K562 (cell line): ENCODE measurements at regions not wholly inside any gene's neighbourhood (a gene's known extent, or its start where the extent isn't known, plus 50 kb on each side); places are given as distances from the start of the nearest gene placed in this dataset.

ENCODE experiments used
- ATAC-seq: fragments of 200-7000 bp; cut with Tn5 transposase; 3 replicates; pipeline ENCODE4 v1.9.1; 2020; ENCODE audit warnings: moderate library complexity
- BruUV-seq: library from RNA; stranded (reverse); fragments of 400-500 nt; replicated peaks from 2 replicates; lab custom pipeline; 2021; lab: Mats Ljungman, UMichigan
- CTCF ChIA-PET: fragments of 300-600 bp; formaldehyde crosslinking; extraction: SDS; loops from one replicate; lab custom pipeline; 2021; ENCODE audit warnings: low intra/inter-chr PET ratio; lab: Yijun Ruan, JAX
- POLR2A ChIA-PET: fragments of 300-600, 350-650 bp; sonication (Branson Sonifier 250); formaldehyde crosslinking; extraction: SDS; loops from one replicate; lab custom pipeline; 2021; ENCODE audit warnings: antibody characterized with exemption, inconsistent platforms; lab: Yijun Ruan, JAX
- DNase-seq, 4 experiments: peaks; one replicate each; pipeline versions ENCODE4 v3.0.0 to v3.0.0-alpha.2; 2011 to 2018; ENCODE audit warnings: low spot score in 3 of 4, mixed read lengths in 3 of 4; ENCODE audit errors: extremely low read depth in 1 of 4
- FAIRE-seq: peaks from 2 replicates; lab custom pipeline; 2011; peaks lifted over from hg19 to GRCh38; lab: Jason Lieb, UNC
- H2AFZ ChIP-seq: 2 replicates; pipeline ENCODE4 v1.6.0; 2011; ENCODE audit warnings: low read depth, low read length, control low read depth, inconsistent platforms
- H3K27ac ChIP-seq: fragments of 200-600 bp; 3 replicates; pipeline ENCODE4 v1.8.0; 2011; ENCODE audit warnings: low read depth, mild to moderate bottlenecking, control low read depth, inconsistent platforms, low read length, moderate library complexity, mixed read lengths; ENCODE audit errors: extremely low read depth
- H3K27me3 ChIP-seq, 2 experiments: fragments of 300-600 bp in 1 of 2; 2 replicates in 1 of 2; 3 replicates in 1 of 2; pipeline versions ENCODE4 v1.6.0 to v1.8.0; 2011; ENCODE audit warnings: inconsistent platforms in 2 of 2, low read length in 2 of 2, mild to moderate bottlenecking in 1 of 2, mixed read lengths in 1 of 2, moderate library complexity in 1 of 2; ENCODE audit not compliant: control insufficient read depth in 2 of 2, insufficient read depth in 2 of 2
- H3K36me3 ChIP-seq: fragments of 300-600 bp; 3 replicates; pipeline ENCODE4 v1.8.0; 2011; ENCODE audit warnings: mild to moderate bottlenecking, low read length, inconsistent platforms; ENCODE audit not compliant: control insufficient read depth, insufficient read depth
- H3K4me1 ChIP-seq, 2 experiments: fragments of 200-600 bp in 1 of 2; replicated peaks in 1 of 2; 2 replicates in 1 of 2; 3 replicates in 1 of 2; pipeline versions ENCODE4 v1.5.1 to v1.8.0; 2011; ENCODE audit warnings: inconsistent platforms in 2 of 2, low read length in 2 of 2, mild to moderate bottlenecking in 1 of 2, mixed read lengths in 1 of 2, moderate library complexity in 1 of 2; ENCODE audit not compliant: control insufficient read depth in 2 of 2, insufficient read depth in 2 of 2
- H3K4me2 ChIP-seq: 2 replicates; pipeline ENCODE4 v1.6.1; 2011; ENCODE audit warnings: low read length, control low read depth, inconsistent platforms, mixed read lengths; ENCODE audit not compliant: insufficient read depth
- H3K4me3 ChIP-seq: fragments of 200-600 bp; sonication (generic), shearing (Covaris generic); 2 replicates; pipeline ENCODE4 v1.5.1; 2016; ENCODE audit warnings: control low read depth, inconsistent platforms
- H3K79me2 ChIP-seq: fragments of 200-600 bp; 3 replicates; pipeline ENCODE4 v1.8.0; 2011; ENCODE audit warnings: low read length, inconsistent platforms; ENCODE audit not compliant: control insufficient read depth, insufficient read depth
- H3K9ac ChIP-seq, 2 experiments: 2 replicates each; pipeline versions ENCODE4 v1.6.0 to v1.6.1; 2011; ENCODE audit warnings: low read depth in 2 of 2, low read length in 2 of 2, control low read depth in 1 of 2, inconsistent platforms in 1 of 2, mild to moderate bottlenecking in 1 of 2, mixed read lengths in 1 of 2; ENCODE audit not compliant: insufficient read depth in 1 of 2
- H3K9me1 ChIP-seq: one replicate; pipeline ENCODE4 v1.6.0; 2011; ENCODE audit warnings: inconsistent platforms, mild to moderate bottlenecking, low read length, moderate library complexity; ENCODE audit not compliant: control insufficient read depth, insufficient read depth
- H3K9me3 ChIP-seq: replicated peaks from 2 replicates; pipeline ENCODE4 v1.5.1; 2011; ENCODE audit warnings: low read depth, low read length, inconsistent platforms; ENCODE audit not compliant: control insufficient read depth, insufficient read depth
- H4K20me1 ChIP-seq: replicated peaks from 2 replicates; pipeline ENCODE4 v1.6.1; 2011; ENCODE audit warnings: low read length, inconsistent platforms, mixed read lengths; ENCODE audit not compliant: control insufficient read depth, insufficient read depth
- BHLHE40 ChIP-seq: IDR thresholded peaks from 2 replicates; pipeline ENCODE4 v1.6.1; 2011; ENCODE audit warnings: low read length, improper control_type of control experiment
- FOXA3 ChIP-seq, 2 experiments: fragments of 450-650 bp in 1 of 2; sonication (generic) in 1 of 2; formaldehyde crosslinking; IDR thresholded peaks in 1 of 2; conservative IDR thresholded peaks in 1 of 2; 2 replicates each; pipeline versions ENCODE4 v1.4.0 to v1.8.0; 2020 to 2022; ENCODE audit warnings: mild to moderate bottlenecking in 2 of 2, missing genetic modification reagents in 1 of 2
- HEY1 ChIP-seq: fragments of 250-450 bp; sonication (Bioruptor Pico); IDR thresholded peaks from 2 replicates; pipeline ENCODE4 v1.5.0; 2020; ENCODE audit warnings: mild to moderate bottlenecking, moderate library complexity, borderline replicate concordance
- MYC ChIP-seq, 2 experiments: fragments of 250-450 bp in 1 of 2; sonication (Bioruptor Pico) in 1 of 2; IDR thresholded peaks; 2 replicates each; pipeline versions ENCODE4 v1.5.1 to v1.6.1; 2012 to 2021; ENCODE audit warnings: low read depth in 2 of 2, borderline replicate concordance in 1 of 2, improper control_type of control experiment in 1 of 2, low read length in 1 of 2, mild to moderate bottlenecking in 1 of 2, moderate library complexity in 1 of 2
- NONO ChIP-seq, 2 experiments: fragments of 200-400 bp in 1 of 2; fragments of 450-650 bp in 1 of 2; formaldehyde crosslinking in 1 of 2; IDR thresholded peaks; 2 replicates each; pipeline ENCODE4 v1.6.1; 2017; ENCODE audit warnings: low read depth in 2 of 2, mild to moderate bottlenecking in 2 of 2, moderate library complexity in 2 of 2, low read length in 1 of 2
- ZNF274 ChIP-seq: IDR thresholded peaks from 2 replicates; pipeline ENCODE4 v1.6.1; 2011; ENCODE audit warnings: low read depth, mild to moderate bottlenecking, low read length, moderate library complexity, borderline replicate concordance
- ZNF354B ChIP-seq: fragments of 250-450 bp; sonication (Bioruptor Pico); IDR thresholded peaks from 2 replicates; pipeline ENCODE4 v1.4.0; 2020
- ZSCAN29 ChIP-seq: fragments of 450-650 bp; IDR thresholded peaks from 2 replicates; pipeline ENCODE4 v1.6.1; 2017
- WGBS: fragments of 100-300 bp; shearing (Covaris generic); methylation state at CpG from one replicate; pipeline ENCODE4 v1.1.6; 2016; ENCODE audit warnings: low coverage, mixed read lengths; ENCODE audit not compliant: insufficient coverage; ENCODE audit errors: missing lambda C conversion rate; 5-methylcytosine and 5-hydroxymethylcytosine counted together
- in situ Hi-C: fragments of 300-500 bp; cut with MboI; formaldehyde crosslinking; loops from 4 replicates; pipeline ENCODE4 v1.15.0; 2018; ENCODE audit warnings: inconsistent platforms, mixed read lengths
- intact Hi-C: fragments of 100-400 bp; cut with micrococcal nuclease; formaldehyde crosslinking; loops from 2 replicates; pipeline ENCODE4 v1.14.2; 2022
- TF ChIP-seq, protein P1 (sequence below): fragments of 250-450 bp; sonication (Bioruptor Pico); IDR thresholded peaks from 2 replicates; pipeline ENCODE4 v1.8.0; 2021; ENCODE audit warnings: moderate library complexity, mild to moderate bottlenecking, inconsistent platforms
- TF ChIP-seq, protein P2 (sequence below): fragments of 250-450 bp; sonication (Bioruptor Pico); IDR thresholded peaks from 2 replicates; pipeline ENCODE4 v1.5.0; 2021; ENCODE audit warnings: mild to moderate bottlenecking, borderline replicate concordance
- TF ChIP-seq, protein P3 (sequence below): fragments of 450-650 bp; formaldehyde crosslinking; IDR thresholded peaks from 2 replicates; pipeline ENCODE4 v1.4.0; 2022; ENCODE audit warnings: mild to moderate bottlenecking, moderate library complexity
- TF ChIP-seq, protein P4 (sequence below): fragments of 200-400 bp; formaldehyde crosslinking; IDR thresholded peaks from 2 replicates; pipeline ENCODE4 v1.6.1; 2017; ENCODE audit warnings: mild to moderate bottlenecking, low read depth, low read length, moderate library complexity
- TF ChIP-seq, protein P5 (sequence below): sonication (generic); formaldehyde crosslinking; IDR thresholded peaks from 2 replicates; pipeline ENCODE4 v1.4.0; 2020; ENCODE audit warnings: mild to moderate bottlenecking, missing genetic modification reagents

- 5% methylated on average over 3 of the region's 3 CpGs for WGBS
- intact Hi-C loops = no loop called here
- no peak for FAIRE-seq
- TF ChIP-seq BHLHE40 (no peak), ZNF274 (no peak), ZSCAN29 (no peak), FOXA3 (CRISPR knock-in tag; conservative IDR thresholded peaks at IDR 0.05 in 1 of 2, IDR thresholded peaks at IDR 0.05 in 1 of 2) (no peak), MYC (IDR thresholded peaks at IDR 0.05; ENCODE audit: low read depth, low read length) (no peak), MYC (CRISPR knock-in tag; IDR thresholded peaks at IDR 0.05; ENCODE audit: borderline replicate concordance, low read depth) (no peak), HEY1 (no peak), ZNF354B (no peak), NONO (IDR thresholded peaks at IDR 0.05; ENCODE audit: low read depth in 2 of 2, low read length in 1 of 2) (no peak)
- TF ChIP-seq, protein P1, sequence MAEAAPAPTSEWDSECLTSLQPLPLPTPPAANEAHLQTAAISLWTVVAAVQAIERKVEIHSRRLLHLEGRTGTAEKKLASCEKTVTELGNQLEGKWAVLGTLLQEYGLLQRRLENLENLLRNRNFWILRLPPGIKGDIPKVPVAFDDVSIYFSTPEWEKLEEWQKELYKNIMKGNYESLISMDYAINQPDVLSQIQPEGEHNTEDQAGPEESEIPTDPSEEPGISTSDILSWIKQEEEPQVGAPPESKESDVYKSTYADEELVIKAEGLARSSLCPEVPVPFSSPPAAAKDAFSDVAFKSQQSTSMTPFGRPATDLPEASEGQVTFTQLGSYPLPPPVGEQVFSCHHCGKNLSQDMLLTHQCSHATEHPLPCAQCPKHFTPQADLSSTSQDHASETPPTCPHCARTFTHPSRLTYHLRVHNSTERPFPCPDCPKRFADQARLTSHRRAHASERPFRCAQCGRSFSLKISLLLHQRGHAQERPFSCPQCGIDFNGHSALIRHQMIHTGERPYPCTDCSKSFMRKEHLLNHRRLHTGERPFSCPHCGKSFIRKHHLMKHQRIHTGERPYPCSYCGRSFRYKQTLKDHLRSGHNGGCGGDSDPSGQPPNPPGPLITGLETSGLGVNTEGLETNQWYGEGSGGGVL (CRISPR knock-in tag) = no peak
- TF ChIP-seq, protein P2, sequence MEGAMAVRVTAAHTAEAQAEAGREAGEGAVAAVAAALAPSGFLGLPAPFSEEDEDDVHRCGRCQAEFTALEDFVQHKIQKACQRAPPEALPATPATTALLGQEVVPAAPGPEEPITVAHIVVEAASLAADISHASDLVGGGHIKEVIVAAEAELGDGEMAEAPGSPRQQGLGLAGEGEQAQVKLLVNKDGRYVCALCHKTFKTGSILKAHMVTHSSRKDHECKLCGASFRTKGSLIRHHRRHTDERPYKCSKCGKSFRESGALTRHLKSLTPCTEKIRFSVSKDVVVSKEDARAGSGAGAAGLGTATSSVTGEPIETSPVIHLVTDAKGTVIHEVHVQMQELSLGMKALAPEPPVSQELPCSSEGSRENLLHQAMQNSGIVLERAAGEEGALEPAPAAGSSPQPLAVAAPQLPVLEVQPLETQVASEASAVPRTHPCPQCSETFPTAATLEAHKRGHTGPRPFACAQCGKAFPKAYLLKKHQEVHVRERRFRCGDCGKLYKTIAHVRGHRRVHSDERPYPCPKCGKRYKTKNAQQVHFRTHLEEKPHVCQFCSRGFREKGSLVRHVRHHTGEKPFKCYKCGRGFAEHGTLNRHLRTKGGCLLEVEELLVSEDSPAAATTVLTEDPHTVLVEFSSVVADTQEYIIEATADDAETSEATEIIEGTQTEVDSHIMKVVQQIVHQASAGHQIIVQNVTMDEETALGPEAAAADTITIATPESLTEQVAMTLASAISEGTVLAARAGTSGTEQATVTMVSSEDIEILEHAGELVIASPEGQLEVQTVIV (CRISPR knock-in tag) = no peak
- TF ChIP-seq, protein P3, sequence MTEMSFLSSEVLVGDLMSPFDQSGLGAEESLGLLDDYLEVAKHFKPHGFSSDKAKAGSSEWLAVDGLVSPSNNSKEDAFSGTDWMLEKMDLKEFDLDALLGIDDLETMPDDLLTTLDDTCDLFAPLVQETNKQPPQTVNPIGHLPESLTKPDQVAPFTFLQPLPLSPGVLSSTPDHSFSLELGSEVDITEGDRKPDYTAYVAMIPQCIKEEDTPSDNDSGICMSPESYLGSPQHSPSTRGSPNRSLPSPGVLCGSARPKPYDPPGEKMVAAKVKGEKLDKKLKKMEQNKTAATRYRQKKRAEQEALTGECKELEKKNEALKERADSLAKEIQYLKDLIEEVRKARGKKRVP = no peak
- TF ChIP-seq, protein P4, sequence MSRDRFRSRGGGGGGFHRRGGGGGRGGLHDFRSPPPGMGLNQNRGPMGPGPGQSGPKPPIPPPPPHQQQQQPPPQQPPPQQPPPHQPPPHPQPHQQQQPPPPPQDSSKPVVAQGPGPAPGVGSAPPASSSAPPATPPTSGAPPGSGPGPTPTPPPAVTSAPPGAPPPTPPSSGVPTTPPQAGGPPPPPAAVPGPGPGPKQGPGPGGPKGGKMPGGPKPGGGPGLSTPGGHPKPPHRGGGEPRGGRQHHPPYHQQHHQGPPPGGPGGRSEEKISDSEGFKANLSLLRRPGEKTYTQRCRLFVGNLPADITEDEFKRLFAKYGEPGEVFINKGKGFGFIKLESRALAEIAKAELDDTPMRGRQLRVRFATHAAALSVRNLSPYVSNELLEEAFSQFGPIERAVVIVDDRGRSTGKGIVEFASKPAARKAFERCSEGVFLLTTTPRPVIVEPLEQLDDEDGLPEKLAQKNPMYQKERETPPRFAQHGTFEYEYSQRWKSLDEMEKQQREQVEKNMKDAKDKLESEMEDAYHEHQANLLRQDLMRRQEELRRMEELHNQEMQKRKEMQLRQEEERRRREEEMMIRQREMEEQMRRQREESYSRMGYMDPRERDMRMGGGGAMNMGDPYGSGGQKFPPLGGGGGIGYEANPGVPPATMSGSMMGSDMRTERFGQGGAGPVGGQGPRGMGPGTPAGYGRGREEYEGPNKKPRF = no peak
- TF ChIP-seq, protein P5, sequence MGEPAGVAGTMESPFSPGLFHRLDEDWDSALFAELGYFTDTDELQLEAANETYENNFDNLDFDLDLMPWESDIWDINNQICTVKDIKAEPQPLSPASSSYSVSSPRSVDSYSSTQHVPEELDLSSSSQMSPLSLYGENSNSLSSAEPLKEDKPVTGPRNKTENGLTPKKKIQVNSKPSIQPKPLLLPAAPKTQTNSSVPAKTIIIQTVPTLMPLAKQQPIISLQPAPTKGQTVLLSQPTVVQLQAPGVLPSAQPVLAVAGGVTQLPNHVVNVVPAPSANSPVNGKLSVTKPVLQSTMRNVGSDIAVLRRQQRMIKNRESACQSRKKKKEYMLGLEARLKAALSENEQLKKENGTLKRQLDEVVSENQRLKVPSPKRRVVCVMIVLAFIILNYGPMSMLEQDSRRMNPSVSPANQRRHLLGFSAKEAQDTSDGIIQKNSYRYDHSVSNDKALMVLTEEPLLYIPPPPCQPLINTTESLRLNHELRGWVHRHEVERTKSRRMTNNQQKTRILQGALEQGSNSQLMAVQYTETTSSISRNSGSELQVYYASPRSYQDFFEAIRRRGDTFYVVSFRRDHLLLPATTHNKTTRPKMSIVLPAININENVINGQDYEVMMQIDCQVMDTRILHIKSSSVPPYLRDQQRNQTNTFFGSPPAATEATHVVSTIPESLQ (CRISPR knock-in tag) = no peak
Observed at GRCh38 chr11:114801773-114802172, 123.4 kb downstream of the NXPE2 start.

More at GRCh38 chr11:114801773-114802172, 123.4 kb downstream of the NXPE2 start:
- Histone ChIP-seq H3K79me2 (no peaks in the 10 kb centered on the region), H3K9ac (no peak overlapping the region), H3K27ac (no peak overlapping the region), H3K27me3 (no peaks in the 10 kb centered on the region), H3K4me3 (no peak overlapping the region), H2AFZ (no peak overlapping the region), H4K20me1 (no peaks in the 10 kb centered on the region), H3K9me1 (no peaks in the 10 kb centered on the region), H3K4me1 (no peaks in the 10 kb centered on the region), H3K4me2 (no peak overlapping the region), H3K36me3 (no peaks in the 10 kb centered on the region), H3K9me3 (no peaks in the 10 kb centered on the region)
- no TSS peak for BruUV-seq
- ChIA-PET CTCF (no interaction called here), POLR2A (no interaction called here)
- no peak for ATAC-seq
- DNase-seq = no peak
- in situ Hi-C loops = no loop called here
